Vagina (tissue), 2 donors: ENCODE measurements at regions not wholly inside any gene's neighbourhood (a gene's known extent, or its start where the extent isn't known, plus 50 kb on each side); places are given as distances from the start of the nearest gene placed in this dataset.

Source experiments
- DNase-seq, 2 donors: peaks; one replicate each; pipeline ENCODE4 v3.0.0-alpha.2; 2017; ENCODE audit errors: extremely low spot score in 2 of 2
- H3K27ac ChIP-seq: fragments of 200-600 bp; sonication (generic); one replicate; pipeline ENCODE4 v1.5.1; 2019
- H3K27me3 ChIP-seq: fragments of 200-600 bp; sonication (generic); one replicate; pipeline ENCODE4 v1.5.1; 2019
- H3K36me3 ChIP-seq, 2 donors: fragments of 200-600 bp; sonication (generic); one replicate each; pipeline ENCODE4 v1.5.1; 2017 to 2019
- H3K4me1 ChIP-seq: fragments of 200-600 bp; sonication (generic); one replicate; pipeline ENCODE4 v1.5.1; 2019
- H3K4me3 ChIP-seq, 2 donors: fragments of 200-600 bp; sonication (generic); 1 replicate in 1 of 2; 2 replicates in 1 of 2; pipeline ENCODE4 v1.5.1; 2016 to 2019
- H3K9me3 ChIP-seq: fragments of 200-600 bp; sonication (generic); one replicate; pipeline ENCODE4 v1.5.1; 2019
- POLR2A ChIP-seq, 2 donors: fragments of 450-650 bp; IDR thresholded peaks; one replicate each; pipeline ENCODE4 v1.6.1; 2017; ENCODE audit warnings: antibody characterized with exemption in 2 of 2, mild to moderate bottlenecking in 2 of 2, moderate library complexity in 2 of 2
- POLR2AphosphoS5 ChIP-seq, 2 donors: sonication (generic); formaldehyde crosslinking; IDR thresholded peaks; one replicate each; pipeline ENCODE4 v1.9.0; 2017; ENCODE audit warnings: antibody characterized with exemption in 2 of 2, mild to moderate bottlenecking in 2 of 2, low read depth in 1 of 2; ENCODE audit not compliant: insufficient read depth in 1 of 2
- intact Hi-C: fragments of 100-400 bp; cut with DNase I; formaldehyde crosslinking; loops from one replicate; pipeline ENCODE4 v1.15.1; 2023
- TF ChIP-seq, protein P1 (sequence below), 3 experiments: fragments of 450-650 bp in 2 of 3; fragments of 200-600 bp in 1 of 3; sonication (generic) in 1 of 3; IDR thresholded peaks; one replicate each; pipeline ENCODE4 v1.5.1; 2017 to 2019; ENCODE audit warnings: antibody characterized with exemption in 3 of 3, mild to moderate bottlenecking in 2 of 3, moderate library complexity in 2 of 3

DNA sequence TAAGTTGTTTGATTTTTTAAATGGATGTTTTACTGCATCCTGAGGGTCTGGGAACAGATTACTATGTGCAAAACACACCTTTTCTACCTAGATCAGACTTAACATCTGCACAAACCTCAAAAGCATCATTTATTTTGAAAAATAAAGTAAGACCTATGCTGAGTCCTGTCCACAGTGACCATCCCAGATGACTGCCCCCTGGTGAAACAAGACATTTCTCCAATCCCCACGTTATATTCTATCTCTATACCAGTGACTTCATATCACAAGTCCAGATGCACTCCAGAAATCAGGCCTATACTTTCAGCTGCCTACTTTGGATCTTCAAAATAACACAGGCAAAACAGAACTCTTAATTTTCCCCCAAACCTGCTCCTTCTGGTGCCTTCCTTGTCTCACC is 143.2 kb downstream of the P2RY1 start:
- Histone ChIP-seq H3K4me3 (no peak overlapping the region), H3K9me3 (no peaks in the 10 kb centered on the region), H3K27me3 (no peaks in the 10 kb centered on the region), H3K27ac (no peak overlapping the region), H3K4me1 (no peaks in the 10 kb centered on the region), H3K36me3 (no peaks in the 10 kb centered on the region)
- DNase-seq: no peak
- TF ChIP-seq POLR2AphosphoS5 (IDR thresholded peaks at IDR 0.05; ENCODE audit: insufficient read depth in 1 of 2, low read depth in 1 of 2): no peak
- TF ChIP-seq POLR2A (IDR thresholded peaks at IDR 0.05): no peak
- TF ChIP-seq, protein P1, sequence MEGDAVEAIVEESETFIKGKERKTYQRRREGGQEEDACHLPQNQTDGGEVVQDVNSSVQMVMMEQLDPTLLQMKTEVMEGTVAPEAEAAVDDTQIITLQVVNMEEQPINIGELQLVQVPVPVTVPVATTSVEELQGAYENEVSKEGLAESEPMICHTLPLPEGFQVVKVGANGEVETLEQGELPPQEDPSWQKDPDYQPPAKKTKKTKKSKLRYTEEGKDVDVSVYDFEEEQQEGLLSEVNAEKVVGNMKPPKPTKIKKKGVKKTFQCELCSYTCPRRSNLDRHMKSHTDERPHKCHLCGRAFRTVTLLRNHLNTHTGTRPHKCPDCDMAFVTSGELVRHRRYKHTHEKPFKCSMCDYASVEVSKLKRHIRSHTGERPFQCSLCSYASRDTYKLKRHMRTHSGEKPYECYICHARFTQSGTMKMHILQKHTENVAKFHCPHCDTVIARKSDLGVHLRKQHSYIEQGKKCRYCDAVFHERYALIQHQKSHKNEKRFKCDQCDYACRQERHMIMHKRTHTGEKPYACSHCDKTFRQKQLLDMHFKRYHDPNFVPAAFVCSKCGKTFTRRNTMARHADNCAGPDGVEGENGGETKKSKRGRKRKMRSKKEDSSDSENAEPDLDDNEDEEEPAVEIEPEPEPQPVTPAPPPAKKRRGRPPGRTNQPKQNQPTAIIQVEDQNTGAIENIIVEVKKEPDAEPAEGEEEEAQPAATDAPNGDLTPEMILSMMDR (IDR thresholded peaks at IDR 0.05): no peak
- intact Hi-C loops: no loop called here

DNA sequence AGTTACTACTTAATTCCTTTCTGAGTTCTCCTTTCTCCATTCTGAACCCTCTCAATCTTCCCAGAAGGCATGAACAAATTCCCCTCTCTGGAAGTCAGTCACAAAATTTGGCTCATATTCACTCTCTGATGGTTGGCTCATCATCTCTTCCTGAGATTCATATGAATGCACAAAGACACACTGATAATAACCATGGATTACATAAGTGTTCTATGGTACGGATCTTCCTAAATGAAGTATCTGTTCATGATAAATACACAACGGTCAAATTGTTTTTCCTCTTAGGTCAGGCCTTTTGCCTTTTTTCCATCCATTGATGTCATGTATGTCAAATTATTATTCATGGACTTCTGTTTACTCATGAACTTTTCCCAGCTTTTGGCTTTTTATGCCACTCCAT is 162.6 kb downstream of the P2RY1 start:
- intact Hi-C loops: no loop called here
- H3K9me3 ChIP-seq: no peaks in the 10 kb centered on the region
- H3K27me3 ChIP-seq: no peaks in the 10 kb centered on the region
- no peaks in the 10 kb centered on the region for H3K4me1 ChIP-seq
- no peak overlapping the region for H3K4me3 ChIP-seq
- no peak for DNase-seq
- H3K27ac ChIP-seq: no peak overlapping the region
- H3K36me3 ChIP-seq: no peaks in the 10 kb centered on the region
- no peak for TF ChIP-seq POLR2AphosphoS5 (IDR thresholded peaks at IDR 0.05; ENCODE audit: insufficient read depth in 1 of 2, low read depth in 1 of 2)
- TF ChIP-seq, protein P1 (IDR thresholded peaks at IDR 0.05): no peak
- TF ChIP-seq POLR2A (IDR thresholded peaks at IDR 0.05): no peak

DNA sequence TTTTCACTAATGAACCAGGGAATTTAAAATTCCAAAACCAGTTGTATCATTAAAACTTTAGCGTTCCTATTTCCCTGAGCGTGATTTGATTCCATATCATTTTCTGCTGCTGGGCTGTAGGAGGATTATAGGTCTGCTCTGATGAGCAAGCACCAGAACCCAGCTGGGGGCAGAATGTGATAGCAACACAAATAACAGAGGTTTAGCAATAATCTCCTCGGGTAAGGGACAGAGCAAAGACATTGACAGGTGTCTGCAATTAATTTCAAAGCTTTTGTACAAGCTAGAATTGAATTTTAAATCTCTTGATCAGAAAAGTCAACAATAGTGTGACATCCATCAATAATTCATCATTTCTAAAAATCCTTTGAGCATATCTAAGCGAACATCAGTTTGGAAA is 163.4 kb upstream of the RAP2B start:
- intact Hi-C loops: no loop called here
- H3K9me3 ChIP-seq: no peaks in the 10 kb centered on the region
- no peak overlapping the region for H3K27ac ChIP-seq
- H3K27me3 ChIP-seq: no peaks in the 10 kb centered on the region
- DNase-seq: no peak
- H3K4me3 ChIP-seq: no peak overlapping the region
- no peaks in the 10 kb centered on the region for H3K36me3 ChIP-seq
- TF ChIP-seq POLR2A (IDR thresholded peaks at IDR 0.05) (no peak), POLR2AphosphoS5 (IDR thresholded peaks at IDR 0.05; ENCODE audit: insufficient read depth in 1 of 2, low read depth in 1 of 2) (no peak)
- TF ChIP-seq, protein P1 (IDR thresholded peaks at IDR 0.05): no peak
- H3K4me1 ChIP-seq: no peaks in the 10 kb centered on the region

DNA sequence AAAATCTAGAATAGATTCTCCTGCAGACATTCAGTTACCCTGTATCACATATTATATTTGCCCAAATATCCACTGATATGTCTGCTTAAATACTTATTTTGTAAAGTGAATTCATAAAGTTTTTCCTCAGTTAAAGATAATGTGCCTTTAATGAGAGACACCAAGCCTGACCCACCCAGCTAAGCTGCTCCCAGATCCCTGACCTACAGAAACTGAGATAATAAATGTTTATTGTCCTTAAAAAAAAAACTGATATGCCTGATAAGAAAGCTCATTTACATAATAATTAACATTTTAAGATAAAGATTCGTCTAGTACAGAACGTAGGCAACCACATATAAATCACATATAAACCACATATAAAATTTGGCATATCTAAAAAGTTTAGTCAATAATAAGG is 161.7 kb upstream of the RAP2B start:
- intact Hi-C loops: no loop called here
- H3K36me3 ChIP-seq: no peaks in the 10 kb centered on the region
- H3K9me3 ChIP-seq: no peaks in the 10 kb centered on the region
- DNase-seq: no peak
- TF ChIP-seq POLR2A (IDR thresholded peaks at IDR 0.05) (no peak), POLR2AphosphoS5 (IDR thresholded peaks at IDR 0.05; ENCODE audit: insufficient read depth in 1 of 2, low read depth in 1 of 2) (no peak)
- TF ChIP-seq, protein P1 (IDR thresholded peaks at IDR 0.05): no peak
- no peak overlapping the region for H3K27ac ChIP-seq
- H3K27me3 ChIP-seq: no peaks in the 10 kb centered on the region
- no peak overlapping the region for H3K4me3 ChIP-seq
- H3K4me1 ChIP-seq: no peaks in the 10 kb centered on the region

DNA sequence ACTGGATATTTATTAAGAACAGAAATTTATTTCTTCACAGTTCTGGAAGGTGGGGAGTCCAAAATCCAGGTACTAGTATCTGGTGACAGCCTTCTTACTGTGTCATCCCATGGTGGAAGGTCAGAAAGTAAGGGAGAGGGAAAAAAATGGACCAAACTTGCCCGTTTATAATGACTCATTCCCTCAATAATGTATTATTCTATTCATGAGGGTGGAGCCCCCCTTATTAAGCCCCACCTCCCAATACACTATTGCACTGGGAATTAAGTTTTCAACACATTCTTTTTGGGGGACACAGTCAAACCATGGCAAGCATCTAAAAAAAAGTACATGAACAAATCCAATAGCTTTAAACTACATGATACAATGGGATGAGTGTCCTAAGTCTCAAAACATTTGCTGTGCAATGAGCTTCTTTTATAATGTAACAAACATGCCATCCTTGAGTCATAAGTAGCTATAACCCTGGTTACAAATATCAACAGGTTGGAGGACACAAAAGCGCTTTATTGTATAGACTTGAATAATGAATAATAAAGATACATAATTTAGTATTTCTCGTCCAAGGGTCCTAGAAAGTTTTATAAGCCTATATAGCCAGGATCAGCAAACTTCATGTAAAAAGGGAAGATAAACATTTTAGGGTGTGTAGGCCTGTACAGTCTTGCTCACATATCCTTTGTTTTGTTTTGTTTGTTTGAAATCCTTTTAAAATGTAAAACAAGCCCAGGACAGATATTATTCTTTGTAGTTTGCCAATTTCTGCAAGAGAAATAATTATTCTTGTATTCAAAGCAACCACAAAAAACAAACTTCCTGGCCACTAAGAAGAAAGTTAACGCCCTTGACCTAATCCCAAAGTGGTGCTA is 160.6 kb upstream of the RAP2B start:
- Histone ChIP-seq H3K27me3 (no peaks in the 10 kb centered on the region), H3K4me3 (no peak overlapping the region), H3K4me1 (no peaks in the 10 kb centered on the region), H3K36me3 (no peaks in the 10 kb centered on the region), H3K9me3 (no peaks in the 10 kb centered on the region), H3K27ac (no peak overlapping the region)
- TF ChIP-seq, protein P1 (IDR thresholded peaks at IDR 0.05): no peak
- TF ChIP-seq POLR2A (IDR thresholded peaks at IDR 0.05): no peak
- no peak for TF ChIP-seq POLR2AphosphoS5 (IDR thresholded peaks at IDR 0.05; ENCODE audit: insufficient read depth in 1 of 2, low read depth in 1 of 2)
- no peak for DNase-seq
- intact Hi-C loops: no loop called here
